ENCODE measurements at regions not wholly inside any gene's neighbourhood (a gene's known extent, or its start where the extent isn't known, plus 50 kb on each side); places are given as distances from the start of the nearest gene placed in this dataset.

GRCh38 chr6:6756526-6756925 lies 168.0 kb downstream of the LY86 start:
- DNase-seq (ENCODE audit: low read depth, low spot score), result no peak
- no peak for FAIRE-seq

More at GRCh38 chr6:6756526-6756925, 168.0 kb downstream of the LY86 start:
- Histone ChIP-seq H3K9me1 (replicated peaks; ENCODE audit: control insufficient read depth, extremely low read depth, insufficient read depth, low read length) (no peaks in the 10 kb centered on the region), H3K79me2 (ENCODE audit: control insufficient read depth, insufficient read depth, low read length) (no peaks in the 10 kb centered on the region), H3K9me3 (replicated peaks; ENCODE audit: control insufficient read depth, insufficient read depth, low read length) (no peaks in the 10 kb centered on the region), H2AFZ (ENCODE audit: low read depth, low read length) (no peak overlapping the region), H3K27me3 (ENCODE audit: control insufficient read depth in 2 of 2, insufficient read depth in 2 of 2, low read length in 2 of 2) (peaks cover 4% of the 10 kb centered on the region in 2 experiments), H3K27ac (ENCODE audit: insufficient read depth, low read depth, low read length) (no peak overlapping the region), H3K4me2 (ENCODE audit: insufficient read depth, low read length) (no peak overlapping the region), H3K36me3 (ENCODE audit: control insufficient read depth in 2 of 2, extremely low read depth in 1 of 2, insufficient read depth in 2 of 2, low read length in 2 of 2) (no peaks in the 10 kb centered on the region), H3K9ac (replicated peaks; ENCODE audit: extremely low read depth, insufficient read depth, low read length) (no peak overlapping the region), H4K20me1 (replicated peaks; ENCODE audit: control insufficient read depth, extremely low read depth, insufficient read depth, low read length) (no peaks in the 10 kb centered on the region), H3K4me3 (replicated peaks in 1 of 3; ENCODE audit: insufficient read depth in 1 of 3, low read depth in 1 of 3, low read length in 3 of 3) (no peak overlapping the region), H3K4me1 (ENCODE audit: control insufficient read depth, extremely low read depth, insufficient read depth, low read length) (no peaks in the 10 kb centered on the region)
- TF ChIP-seq, protein P1, sequence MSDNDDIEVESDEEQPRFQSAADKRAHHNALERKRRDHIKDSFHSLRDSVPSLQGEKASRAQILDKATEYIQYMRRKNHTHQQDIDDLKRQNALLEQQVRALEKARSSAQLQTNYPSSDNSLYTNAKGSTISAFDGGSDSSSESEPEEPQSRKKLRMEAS (IDR thresholded peaks at IDR 0.05; ENCODE audit: insufficient read depth, insufficient read length), result no peak
- TF ChIP-seq FOS (IDR thresholded peaks at IDR 0.05; ENCODE audit: borderline replicate concordance, insufficient read depth, low read length), result no peak
- TF ChIP-seq JUN (IDR thresholded peaks at IDR 0.05; ENCODE audit: borderline replicate concordance, insufficient read depth, insufficient read length, low read depth), result no peak
- TF ChIP-seq EZH2 (IDR thresholded peaks at IDR 0.05; ENCODE audit: borderline replicate concordance, low read depth, low read length, severe bottlenecking), result no peak
- TF ChIP-seq GATA2 (IDR thresholded peaks at IDR 0.05; ENCODE audit: insufficient read depth, insufficient read length, low read depth, low read length), result no peak
- no peak for TF ChIP-seq POLR2A (IDR thresholded peaks at IDR 0.05; ENCODE audit: low read depth, low read length)
- no peak for TF ChIP-seq CTCF (IDR thresholded peaks at IDR 0.05; ENCODE audit: extremely low read depth in 1 of 2, insufficient read depth in 1 of 2, low read depth in 1 of 2, low read length in 2 of 2)
- ChIA-PET CTCF (interaction anchor here (1.1 kb wide), 1 partner anchor 33 kb away, joined by 3 read pairs; no protein-coding TSS in a partner anchor), POLR2A (no interaction called here)
- intact Hi-C loops (cut with micrococcal nuclease) (no loop called here), dilution Hi-C loops (cut with MboI; ENCODE audit: extremely low pct_ligation_motif_present, low sequenced_read_pairs) (no loop called here)
- no TSS peak for BruUV-seq (replicated peaks)
